ENCODE measurements at regions not wholly inside any gene's neighbourhood (a gene's known extent, or its start where the extent isn't known, plus 50 kb on each side); places are given as distances from the start of the nearest gene placed in this dataset.

DNA sequence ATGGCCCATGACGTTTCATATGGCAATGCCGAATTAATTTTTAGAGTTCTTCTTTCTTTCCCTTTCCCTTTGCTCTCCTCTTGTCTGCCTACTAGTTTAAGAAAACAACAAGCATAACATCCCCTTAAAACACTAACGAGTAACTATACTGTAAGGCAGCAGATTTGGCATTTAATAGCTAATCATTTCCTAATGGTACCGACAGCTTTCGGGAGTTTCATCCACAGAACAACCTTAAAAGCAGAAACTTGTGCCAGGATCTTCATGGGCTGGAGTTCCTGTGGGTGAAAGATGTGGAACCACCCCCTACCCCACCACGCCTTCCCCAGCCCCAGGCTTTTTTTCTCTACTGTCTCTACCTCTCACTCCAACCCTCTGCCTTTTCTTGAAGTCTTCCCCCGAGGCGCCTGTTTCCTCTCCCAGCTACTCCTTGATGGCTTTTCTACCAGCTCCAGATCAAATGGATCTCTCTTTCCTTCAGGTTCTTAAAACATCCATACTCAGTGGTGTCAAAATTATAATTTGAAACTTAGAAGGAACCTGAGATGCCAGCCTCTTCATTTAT is 319.5 kb downstream of the PIK3R1 start:
- H3K4me3 ChIP-seq (replicated peaks; ENCODE audit: low read depth, low read length), result no peak overlapping the region
- TF ChIP-seq, protein P1, sequence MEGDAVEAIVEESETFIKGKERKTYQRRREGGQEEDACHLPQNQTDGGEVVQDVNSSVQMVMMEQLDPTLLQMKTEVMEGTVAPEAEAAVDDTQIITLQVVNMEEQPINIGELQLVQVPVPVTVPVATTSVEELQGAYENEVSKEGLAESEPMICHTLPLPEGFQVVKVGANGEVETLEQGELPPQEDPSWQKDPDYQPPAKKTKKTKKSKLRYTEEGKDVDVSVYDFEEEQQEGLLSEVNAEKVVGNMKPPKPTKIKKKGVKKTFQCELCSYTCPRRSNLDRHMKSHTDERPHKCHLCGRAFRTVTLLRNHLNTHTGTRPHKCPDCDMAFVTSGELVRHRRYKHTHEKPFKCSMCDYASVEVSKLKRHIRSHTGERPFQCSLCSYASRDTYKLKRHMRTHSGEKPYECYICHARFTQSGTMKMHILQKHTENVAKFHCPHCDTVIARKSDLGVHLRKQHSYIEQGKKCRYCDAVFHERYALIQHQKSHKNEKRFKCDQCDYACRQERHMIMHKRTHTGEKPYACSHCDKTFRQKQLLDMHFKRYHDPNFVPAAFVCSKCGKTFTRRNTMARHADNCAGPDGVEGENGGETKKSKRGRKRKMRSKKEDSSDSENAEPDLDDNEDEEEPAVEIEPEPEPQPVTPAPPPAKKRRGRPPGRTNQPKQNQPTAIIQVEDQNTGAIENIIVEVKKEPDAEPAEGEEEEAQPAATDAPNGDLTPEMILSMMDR (IDR thresholded peaks at IDR 0.05; ENCODE audit: low read depth, low read length, missing control alignments), result no peak
- no peak for DNase-seq (ENCODE audit: extremely low read depth, low read depth)

DNA sequence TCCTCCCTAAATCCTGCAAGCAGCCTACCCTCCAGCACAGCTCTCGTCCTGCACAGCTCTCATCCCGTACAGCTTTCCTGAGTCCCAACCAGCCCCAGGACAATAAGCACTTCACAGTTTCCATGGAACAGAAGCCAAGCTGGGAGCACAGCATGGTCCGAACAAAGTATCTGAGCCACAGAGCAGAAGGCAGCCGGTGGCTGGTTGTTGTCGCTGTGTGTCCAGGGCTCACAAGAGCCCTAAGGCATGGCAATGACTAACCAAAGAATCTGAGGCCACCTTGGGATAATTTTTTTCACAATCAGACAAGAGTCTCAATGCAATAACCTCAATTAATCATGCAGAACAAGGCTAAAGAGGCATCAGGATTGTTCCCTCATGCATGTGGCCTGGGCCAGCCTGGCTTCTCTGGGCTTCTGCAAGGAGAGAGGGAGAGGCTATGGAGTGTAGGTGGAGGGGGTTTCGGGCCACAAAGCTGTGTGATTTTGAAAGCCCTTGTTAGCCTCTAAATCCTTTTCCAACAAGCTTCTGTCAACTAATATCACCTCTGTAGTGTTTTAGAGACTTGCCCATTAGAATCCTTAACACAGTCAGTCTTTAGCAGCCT is 323.4 kb downstream of the PIK3R1 start:
- H3K4me3 ChIP-seq (replicated peaks; ENCODE audit: low read depth, low read length), result no peak overlapping the region
- DNase-seq (ENCODE audit: extremely low read depth, low read depth), result no peak
- TF ChIP-seq, protein P1 (IDR thresholded peaks at IDR 0.05; ENCODE audit: low read depth, low read length, missing control alignments), result no peak

DNA sequence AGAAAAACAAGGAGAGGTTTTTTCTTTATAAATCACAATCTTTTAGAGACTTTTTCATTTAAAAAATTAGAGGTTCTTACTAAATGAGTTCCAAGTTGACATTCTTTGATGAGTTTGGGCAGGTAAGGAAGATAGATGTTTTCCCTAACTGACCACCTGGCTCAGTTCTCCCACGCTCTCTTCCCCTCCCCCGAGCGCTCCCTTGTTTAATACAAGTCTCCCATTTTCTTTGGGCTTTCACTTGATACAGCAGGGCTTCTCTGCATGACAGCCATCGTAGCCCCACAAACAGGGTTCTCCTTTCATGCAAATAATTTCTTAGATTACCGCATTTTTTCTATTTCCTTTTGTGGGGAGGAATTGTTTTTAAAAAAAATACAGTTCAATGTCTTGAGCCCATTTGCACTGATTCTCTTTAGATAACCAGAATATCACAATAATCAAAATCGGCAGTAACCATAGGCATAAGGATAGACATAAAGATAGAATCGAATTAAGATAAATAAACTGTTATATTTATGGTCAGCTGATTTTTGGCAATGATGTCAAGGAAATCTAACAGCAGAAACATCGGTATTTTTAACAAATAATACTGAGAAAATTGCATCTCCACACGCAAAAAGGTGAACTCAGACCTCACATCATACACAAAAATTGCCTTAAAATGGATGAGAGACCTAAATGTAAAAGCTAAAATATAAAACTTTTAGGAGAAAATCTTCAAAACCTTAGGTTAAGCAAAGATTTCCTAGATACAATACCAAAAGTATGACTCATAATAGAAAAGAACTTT is 325.4 kb downstream of the PIK3R1 start:
- DNase-seq (ENCODE audit: extremely low read depth, low read depth), result no peak
- TF ChIP-seq, protein P1 (IDR thresholded peaks at IDR 0.05; ENCODE audit: low read depth, low read length, missing control alignments), result no peak

DNA sequence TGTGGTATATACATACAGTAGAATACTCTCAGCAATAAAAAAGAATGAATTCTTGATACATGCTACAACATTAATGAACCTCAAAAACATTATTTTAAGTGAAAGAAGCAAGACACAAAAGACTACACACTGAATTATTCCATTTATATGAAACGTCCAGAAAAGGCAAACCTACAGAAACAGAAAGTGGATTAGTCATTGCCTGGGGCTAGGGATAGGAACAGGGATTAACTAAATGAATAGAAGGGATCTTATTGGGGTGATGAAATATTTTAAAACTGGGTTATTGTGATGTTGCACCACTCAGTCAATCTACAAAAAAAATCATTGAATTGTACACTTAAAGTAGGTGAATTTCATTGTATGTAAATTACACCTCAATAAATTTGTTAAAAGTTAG is 326.7 kb downstream of the PIK3R1 start:
- TF ChIP-seq, protein P1 (IDR thresholded peaks at IDR 0.05; ENCODE audit: low read depth, low read length, missing control alignments), result no peak
- H3K4me3 ChIP-seq (replicated peaks; ENCODE audit: low read depth, low read length), result no peak overlapping the region
- no peak for DNase-seq (ENCODE audit: extremely low read depth, low read depth)

More for the DNA sequence above, 325.4 kb downstream of the PIK3R1 start:
- H3K4me3 ChIP-seq (replicated peaks; ENCODE audit: low read depth, low read length), result no peak overlapping the region

DNA sequence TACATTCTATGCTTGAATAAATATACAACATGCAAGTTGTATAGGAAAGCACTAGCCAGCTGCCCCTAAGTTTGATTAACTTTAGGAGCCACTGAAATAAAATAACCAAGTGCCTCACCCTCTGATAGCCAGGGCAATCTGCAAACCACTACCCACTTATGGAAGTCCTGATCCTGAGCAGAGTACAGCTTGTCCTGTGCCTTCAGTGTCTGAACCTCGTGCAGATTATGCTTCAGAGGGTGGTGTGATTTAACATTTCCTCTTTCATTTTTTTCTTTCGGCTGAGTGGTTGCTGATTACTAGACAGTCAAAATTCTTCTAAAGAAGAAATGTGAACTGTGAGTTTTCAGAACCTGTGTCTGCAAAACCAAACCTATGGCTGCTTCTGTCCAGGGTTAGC is 327.7 kb downstream of the PIK3R1 start:
- DNase-seq (ENCODE audit: extremely low read depth, low read depth), result no peak
- no peak overlapping the region for H3K4me3 ChIP-seq (replicated peaks; ENCODE audit: low read depth, low read length)
- TF ChIP-seq, protein P1 (IDR thresholded peaks at IDR 0.05; ENCODE audit: low read depth, low read length, missing control alignments), result no peak

DNA sequence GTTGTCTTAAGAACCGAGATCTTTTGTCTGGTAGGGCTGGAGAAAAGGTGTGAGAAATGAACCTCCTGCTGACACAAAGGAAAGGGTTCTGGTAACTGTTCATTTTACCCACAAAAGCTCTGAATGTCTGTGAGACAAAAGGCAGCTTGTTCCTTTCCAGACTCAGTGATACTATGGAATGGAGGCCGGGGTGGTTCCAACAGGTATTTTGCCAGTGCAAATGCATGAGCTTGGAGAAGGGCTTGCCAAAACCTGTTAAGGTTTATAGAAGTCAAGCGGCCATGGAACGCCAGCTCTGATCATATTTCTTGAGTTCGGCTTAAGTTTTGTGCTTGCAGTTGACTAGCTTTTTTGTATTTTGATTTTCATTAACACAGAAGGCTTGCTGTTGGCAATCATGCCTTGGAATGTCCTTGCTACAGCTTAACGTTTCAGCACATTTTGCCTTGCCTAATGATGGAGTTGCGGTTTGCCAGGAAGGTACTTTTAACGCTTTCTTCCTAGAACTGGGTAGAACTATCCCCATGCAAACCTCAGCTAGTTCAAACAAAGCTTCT is 328.6 kb downstream of the PIK3R1 start:
- H3K4me3 ChIP-seq (replicated peaks; ENCODE audit: low read depth, low read length), result no peak overlapping the region
- TF ChIP-seq, protein P1 (IDR thresholded peaks at IDR 0.05; ENCODE audit: low read depth, low read length, missing control alignments), result no peak
- no peak for DNase-seq (ENCODE audit: extremely low read depth, low read depth)

Measured in HFF-Myc (cell line).